SU-DHL-6 (cell line): ENCODE measurements at regions not wholly inside any gene's neighbourhood (a gene's known extent, or its start where the extent isn't known, plus 50 kb on each side); places are given as distances from the start of the nearest gene placed in this dataset.

ENCODE experiments used
- CTCF ChIP-seq: fragments of 200-600 bp; sonication (generic); IDR thresholded peaks from one replicate; pipeline ENCODE4 v1.5.1; 2017; ENCODE audit warnings: antibody characterized with exemption, mild to moderate bottlenecking, low read length, moderate library complexity; ENCODE audit not compliant: insufficient read depth, poor library complexity, severe bottlenecking
- EZH2phosphoT487 ChIP-seq: fragments of 200-600 bp; sonication (generic), shearing (Covaris generic); conservative IDR thresholded peaks from 2 replicates; pipeline ENCODE4 v1.6.1; 2018; ENCODE audit warnings: mild to moderate bottlenecking, antibody characterized with exemption, low read length, moderate library complexity, mixed read lengths

- TF ChIP-seq CTCF (no peak), EZH2phosphoT487 (no peak)
Measured at GRCh38 chr6:144543006-144543871, 258.1 kb downstream of the UTRN start.
